ENCODE measurements at regions not wholly inside any gene's neighbourhood (a gene's known extent, or its start where the extent isn't known, plus 50 kb on each side); places are given as distances from the start of the nearest gene placed in this dataset.

GRCh38 chr6:4466261-4466660 lies 309.9 kb upstream of the CDYL start:
- DNase-seq (ENCODE audit: low read depth in 2 of 2), result peak in 1 of 2 donors; percentile 75

GRCh38 chr6:4464638-4465037 lies 311.6 kb upstream of the CDYL start:
- no peak for DNase-seq (ENCODE audit: low read depth in 2 of 2)

GRCh38 chr6:4463236-4463635 lies 313.0 kb upstream of the CDYL start:
- no peak for DNase-seq (ENCODE audit: low read depth in 2 of 2)

- no peak for DNase-seq (ENCODE audit: low read depth in 2 of 2)
These were observed 315.4 kb upstream of the CDYL start for GRCh38 chr6:4460586-4461475.

GRCh38 chr6:4459996-4460395 lies 316.2 kb upstream of the CDYL start:
- DNase-seq (ENCODE audit: low read depth in 2 of 2), result no peak

- DNase-seq (ENCODE audit: low read depth in 2 of 2), result peak; percentile 87 to 90
These were observed 317.2 kb upstream of the CDYL start for GRCh38 chr6:4459032-4459431.

- no peak for DNase-seq (ENCODE audit: low read depth in 2 of 2)
These were observed 316.3 kb upstream of the ECI2 start for GRCh38 chr6:4451718-4452117.

- DNase-seq (ENCODE audit: low read depth in 2 of 2), result no peak
These were observed 315.7 kb upstream of the ECI2 start for GRCh38 chr6:4451081-4451480.

GRCh38 chr6:4450237-4450636 lies 314.9 kb upstream of the ECI2 start:
- no peak for DNase-seq (ENCODE audit: low read depth in 2 of 2)

- DNase-seq (ENCODE audit: low read depth in 2 of 2), result no peak
These were observed 314.0 kb upstream of the ECI2 start for GRCh38 chr6:4449409-4449808.

- no peak for DNase-seq (ENCODE audit: low read depth in 2 of 2)
These were observed 313.5 kb upstream of the ECI2 start for GRCh38 chr6:4448841-4449240.

GRCh38 chr6:4447639-4448330 lies 312.4 kb upstream of the ECI2 start:
- no peak for DNase-seq (ENCODE audit: low read depth in 2 of 2)

GRCh38 chr6:4446982-4447381 lies 311.6 kb upstream of the ECI2 start:
- peak in 1 of 2 donors; percentile 27 for DNase-seq (ENCODE audit: low read depth in 2 of 2)

GRCh38 chr6:4441981-4442434 lies 306.6 kb upstream of the ECI2 start:
- peak in 1 of 2 donors; percentile 56 for DNase-seq (ENCODE audit: low read depth in 2 of 2)

GRCh38 chr6:4439159-4439558 lies 303.8 kb upstream of the ECI2 start:
- DNase-seq (ENCODE audit: low read depth in 2 of 2), result no peak

- no peak for DNase-seq (ENCODE audit: low read depth in 2 of 2)
These were observed 302.0 kb upstream of the ECI2 start for GRCh38 chr6:4437342-4437741.

- DNase-seq (ENCODE audit: low read depth in 2 of 2), result no peak
These were observed 300.6 kb upstream of the ECI2 start for GRCh38 chr6:4435981-4436445.

- no peak for DNase-seq (ENCODE audit: low read depth in 2 of 2)
These were observed 299.3 kb upstream of the ECI2 start for GRCh38 chr6:4434655-4435054.

GRCh38 chr6:4433199-4433598 lies 297.8 kb upstream of the ECI2 start:
- DNase-seq (ENCODE audit: low read depth in 2 of 2), result no peak

- no peak for DNase-seq (ENCODE audit: low read depth in 2 of 2)
These were observed 291.6 kb upstream of the ECI2 start for GRCh38 chr6:4426968-4427367.

GRCh38 chr6:4421837-4422236 lies 286.5 kb upstream of the ECI2 start:
- no peak for DNase-seq (ENCODE audit: low read depth in 2 of 2)

- no peak for DNase-seq (ENCODE audit: low read depth in 2 of 2)
These were observed 284.9 kb upstream of the ECI2 start for GRCh38 chr6:4420160-4420865.

Data from dermis microvascular lymphatic vessel endothelial cell (primary cell).